ENCODE measurements at regions not wholly inside any gene's neighbourhood (a gene's known extent, or its start where the extent isn't known, plus 50 kb on each side); places are given as distances from the start of the nearest gene placed in this dataset.

GRCh38 chr5:124583469-124584350 is 162.7 kb downstream of the ZNF608 start:
- no peak for DNase-seq (ENCODE audit: low spot score)

GRCh38 chr5:124582561-124582840 is 163.9 kb downstream of the ZNF608 start:
- no peak for DNase-seq (ENCODE audit: low spot score)

GRCh38 chr5:124581738-124582560 is 164.5 kb downstream of the ZNF608 start:
- no peak for DNase-seq (ENCODE audit: low spot score)

GRCh38 chr5:124580925-124581737 is 165.3 kb downstream of the ZNF608 start:
- peak; percentile 84 for DNase-seq (ENCODE audit: low spot score)

- DNase-seq (ENCODE audit: low spot score) = no peak
Measured at GRCh38 chr5:124580512-124580911, 165.9 kb downstream of the ZNF608 start.

GRCh38 chr5:124576848-124577409 is 169.5 kb downstream of the ZNF608 start:
- DNase-seq (ENCODE audit: low spot score) = no peak

GRCh38 chr5:124575725-124576124 is 170.7 kb downstream of the ZNF608 start:
- no peak for DNase-seq (ENCODE audit: low spot score)

- peak; percentile 96 for DNase-seq (ENCODE audit: low spot score)
Measured at GRCh38 chr5:124574521-124575436, 171.7 kb downstream of the ZNF608 start.

- no peak for DNase-seq (ENCODE audit: low spot score)
Measured at GRCh38 chr5:124572971-124573370, 173.5 kb downstream of the ZNF608 start.

GRCh38 chr5:124570285-124571035 is 176.0 kb downstream of the ZNF608 start:
- DNase-seq (ENCODE audit: low spot score) = no peak

GRCh38 chr5:124566875-124567450 is 179.5 kb downstream of the ZNF608 start:
- DNase-seq (ENCODE audit: low spot score) = no peak

GRCh38 chr5:124561451-124561850 is 185.0 kb downstream of the ZNF608 start:
- DNase-seq (ENCODE audit: low spot score) = no peak

- DNase-seq (ENCODE audit: low spot score) = no peak
Measured at GRCh38 chr5:124560370-124560769, 186.1 kb downstream of the ZNF608 start.

- DNase-seq (ENCODE audit: low spot score) = no peak
Measured at GRCh38 chr5:124557761-124558160, 188.7 kb downstream of the ZNF608 start.

- peak; percentile 52 for DNase-seq (ENCODE audit: low spot score)
Measured at GRCh38 chr5:124554746-124555578, 191.5 kb downstream of the ZNF608 start.

GRCh38 chr5:124553911-124554310 is 192.5 kb downstream of the ZNF608 start:
- DNase-seq (ENCODE audit: low spot score) = no peak

GRCh38 chr5:124552526-124552925 is 193.9 kb downstream of the ZNF608 start:
- no peak for DNase-seq (ENCODE audit: low spot score)

GRCh38 chr5:124551939-124552279 is 194.5 kb downstream of the ZNF608 start:
- DNase-seq (ENCODE audit: low spot score) = no peak

GRCh38 chr5:124550731-124551130 is 195.7 kb downstream of the ZNF608 start:
- DNase-seq (ENCODE audit: low spot score) = no peak
